PC-9 (cell line): ENCODE measurements at regions not wholly inside any gene's neighbourhood (a gene's known extent, or its start where the extent isn't known, plus 50 kb on each side); places are given as distances from the start of the nearest gene placed in this dataset.

ENCODE experiments used
- BruUV-seq: library from RNA; stranded (reverse); fragments of 400-500 nt; replicated peaks from 2 replicates; lab custom pipeline; 2021; lab: Mats Ljungman, UMichigan
- CTCF ChIA-PET: fragments of 300-600 bp; sonication (Branson Sonifier 250); formaldehyde crosslinking; loops from one replicate; lab custom pipeline; 2022; ENCODE audit warnings: antibody characterized with exemption; lab: Charles Lee
- POLR2A ChIA-PET: fragments of 300-600 bp; sonication (Branson Sonifier 250); formaldehyde crosslinking; loops from one replicate; lab custom pipeline; 2022; ENCODE audit warnings: antibody characterized with exemption; ENCODE audit not compliant: unreplicated experiment; lab: Charles Lee
- DNase-seq, 2 experiments: peaks; one replicate each; pipeline versions ENCODE4 v3.0.0 to v3.0.0-alpha.2; 2015 to 2022; ENCODE audit warnings: mixed read lengths in 1 of 2
- H2AFZ ChIP-seq: fragments of 200-600 bp; sonication (generic); 2 replicates; pipeline ENCODE4 v1.8.1; 2017; ENCODE audit warnings: antibody characterized with exemption
- H3F3A ChIP-seq: fragments of 200-600 bp; sonication (generic); 2 replicates; pipeline ENCODE4 v1.8.1; 2017; ENCODE audit warnings: antibody characterized with exemption, mild to moderate bottlenecking, low read depth; ENCODE audit not compliant: insufficient read depth
- H3K27ac ChIP-seq: fragments of 200-600 bp; sonication (generic); 2 replicates; pipeline ENCODE4 v1.6.1; 2016; ENCODE audit warnings: mixed run types
- H3K27me3 ChIP-seq: fragments of 200-600 bp; sonication (generic); 2 replicates; pipeline ENCODE4 v1.6.1; 2016; ENCODE audit warnings: low read depth, mixed run types; ENCODE audit not compliant: insufficient read depth
- H3K36me3 ChIP-seq: fragments of 200-600 bp; sonication (generic); 2 replicates; pipeline ENCODE4 v1.6.1; 2016; ENCODE audit warnings: low read depth, mixed run types
- H3K4me1 ChIP-seq: fragments of 200-600 bp; sonication (generic); replicated peaks from 2 replicates; pipeline ENCODE4 v1.6.1; 2016; ENCODE audit warnings: mixed run types; ENCODE audit not compliant: insufficient read depth
- H3K4me2 ChIP-seq: fragments of 200-600 bp; sonication (generic); 2 replicates; pipeline ENCODE4 v1.6.1; 2017; ENCODE audit warnings: mixed run types
- H3K4me3 ChIP-seq: fragments of 200-600 bp; sonication (generic); 2 replicates; pipeline ENCODE4 v1.6.1; 2016; ENCODE audit warnings: mixed run types
- H3K79me2 ChIP-seq: fragments of 200-600 bp; sonication (generic); 2 replicates; pipeline ENCODE4 v1.6.1; 2017; ENCODE audit warnings: low read depth, mixed run types
- H3K9me2 ChIP-seq: fragments of 200-600 bp; sonication (generic); 2 replicates; pipeline ENCODE4 v1.8.1; 2017; ENCODE audit warnings: mild to moderate bottlenecking; ENCODE audit not compliant: insufficient read depth
- H3K9me3 ChIP-seq: fragments of 200-600 bp; sonication (generic); 2 replicates; pipeline ENCODE4 v1.8.1; 2016; ENCODE audit warnings: low read depth; ENCODE audit not compliant: insufficient read depth
- H4K20me1 ChIP-seq: fragments of 200-600 bp; sonication (generic); 2 replicates; pipeline ENCODE4 v1.8.1; 2017; ENCODE audit not compliant: insufficient read depth
- EZH2 ChIP-seq: fragments of 200-600 bp; sonication (generic); IDR thresholded peaks from 2 replicates; pipeline ENCODE4 v1.8.0; 2017; ENCODE audit warnings: antibody characterized with exemption, low read depth
- intact Hi-C: fragments of 100-400 bp; cut with micrococcal nuclease; formaldehyde crosslinking; loops from one replicate; pipeline ENCODE4 v1.10.0; 2022; ENCODE audit not compliant: unreplicated experiment
- TF ChIP-seq, protein P1 (sequence below): fragments of 200-600 bp; sonication (generic); conservative IDR thresholded peaks from 2 replicates; pipeline ENCODE4 v1.6.1; 2017; ENCODE audit warnings: mixed run types, antibody characterized with exemption, mild to moderate bottlenecking, moderate library complexity

DNA sequence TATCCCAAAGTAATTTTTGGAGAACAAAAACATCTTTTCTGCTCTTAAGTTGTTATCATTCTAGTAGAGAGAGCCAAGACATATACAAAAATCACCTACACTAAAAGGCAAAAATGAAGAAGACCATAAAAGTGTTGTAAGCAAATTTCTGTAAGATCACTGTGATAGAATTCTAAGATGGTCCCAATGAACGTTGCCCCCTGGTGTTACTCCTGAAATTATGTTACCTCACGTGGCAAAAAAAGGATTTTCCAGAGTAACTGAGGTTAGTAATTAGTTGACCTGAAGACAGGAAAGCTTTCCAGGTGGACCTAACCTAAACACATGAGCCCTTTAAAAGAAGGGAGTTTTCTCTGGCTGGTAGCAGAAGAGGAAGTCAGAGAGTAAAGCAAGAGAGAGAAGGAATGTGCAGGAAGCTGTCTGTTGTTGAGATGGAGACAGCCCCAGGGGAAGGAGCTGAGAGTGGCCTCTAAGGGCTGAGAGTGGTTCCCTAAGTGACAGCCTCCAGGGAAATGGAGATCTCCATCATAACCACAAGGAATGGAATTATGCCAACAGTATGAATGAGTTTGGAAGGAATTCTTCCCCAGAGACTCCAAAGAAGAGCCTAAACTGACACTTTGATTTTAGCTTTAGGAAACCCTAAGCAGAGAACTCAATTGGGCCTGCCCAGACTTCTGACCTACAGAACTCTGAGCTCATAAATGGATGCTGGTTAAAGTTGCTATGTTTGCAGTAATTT is 205.9 kb downstream of the CD47 start:
- no peak overlapping the region for H2AFZ ChIP-seq
- POLR2A ChIA-PET: interaction anchor here (0.6 kb wide), 1 partner anchor 528 kb away, joined by 3 read pairs; no protein-coding TSS in a partner anchor

DNA sequence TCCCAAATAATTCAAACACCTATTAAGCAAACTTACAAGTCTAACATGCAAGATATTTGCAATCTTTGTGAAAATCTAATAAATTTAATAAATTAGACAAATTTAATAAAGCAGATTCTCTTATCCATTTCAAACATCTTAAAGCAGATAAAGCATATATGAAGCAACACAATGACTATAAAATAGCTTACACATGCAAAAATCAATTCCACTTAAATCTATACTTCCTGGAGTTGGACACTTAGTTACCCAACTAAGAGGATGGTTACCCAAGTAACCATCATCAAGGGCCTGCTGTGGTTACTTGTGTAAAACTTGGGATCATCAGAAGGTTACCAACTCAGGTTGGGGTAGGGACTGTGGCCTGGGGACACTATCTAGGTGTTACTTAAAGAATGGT is 206.8 kb downstream of the CD47 start:
- H2AFZ ChIP-seq: no peak overlapping the region
- no peak overlapping the region for H3K4me3 ChIP-seq
- H3F3A ChIP-seq: no peaks in the 10 kb centered on the region
- intact Hi-C loops: no loop called here
- CTCF ChIA-PET: no interaction called here
- no peaks in the 10 kb centered on the region for H3K4me1 ChIP-seq
- BruUV-seq: no TSS peak
- no peaks in the 10 kb centered on the region for H3K79me2 ChIP-seq
- no peak overlapping the region for H3K4me2 ChIP-seq
- no peak for DNase-seq
- H3K36me3 ChIP-seq: no peaks in the 10 kb centered on the region
- no peaks in the 10 kb centered on the region for H3K27me3 ChIP-seq
- H4K20me1 ChIP-seq: no peaks in the 10 kb centered on the region
- no peak overlapping the region for H3K27ac ChIP-seq
- no peaks in the 10 kb centered on the region for H3K9me3 ChIP-seq
- TF ChIP-seq, protein P1, sequence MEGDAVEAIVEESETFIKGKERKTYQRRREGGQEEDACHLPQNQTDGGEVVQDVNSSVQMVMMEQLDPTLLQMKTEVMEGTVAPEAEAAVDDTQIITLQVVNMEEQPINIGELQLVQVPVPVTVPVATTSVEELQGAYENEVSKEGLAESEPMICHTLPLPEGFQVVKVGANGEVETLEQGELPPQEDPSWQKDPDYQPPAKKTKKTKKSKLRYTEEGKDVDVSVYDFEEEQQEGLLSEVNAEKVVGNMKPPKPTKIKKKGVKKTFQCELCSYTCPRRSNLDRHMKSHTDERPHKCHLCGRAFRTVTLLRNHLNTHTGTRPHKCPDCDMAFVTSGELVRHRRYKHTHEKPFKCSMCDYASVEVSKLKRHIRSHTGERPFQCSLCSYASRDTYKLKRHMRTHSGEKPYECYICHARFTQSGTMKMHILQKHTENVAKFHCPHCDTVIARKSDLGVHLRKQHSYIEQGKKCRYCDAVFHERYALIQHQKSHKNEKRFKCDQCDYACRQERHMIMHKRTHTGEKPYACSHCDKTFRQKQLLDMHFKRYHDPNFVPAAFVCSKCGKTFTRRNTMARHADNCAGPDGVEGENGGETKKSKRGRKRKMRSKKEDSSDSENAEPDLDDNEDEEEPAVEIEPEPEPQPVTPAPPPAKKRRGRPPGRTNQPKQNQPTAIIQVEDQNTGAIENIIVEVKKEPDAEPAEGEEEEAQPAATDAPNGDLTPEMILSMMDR: no peak
- no peak for TF ChIP-seq EZH2
- no peaks in the 10 kb centered on the region for H3K9me2 ChIP-seq
- POLR2A ChIA-PET: interaction anchor here (0.6 kb wide), 1 partner anchor 14 kb away, joined by 3 read pairs; no protein-coding TSS in a partner anchor

More for the DNA sequence above, 205.9 kb downstream of the CD47 start:
- Histone ChIP-seq H3K9me3 (no peaks in the 10 kb centered on the region), H3K27me3 (no peaks in the 10 kb centered on the region), H3K27ac (no peak overlapping the region), H4K20me1 (no peaks in the 10 kb centered on the region), H3K4me3 (no peak overlapping the region), H3K36me3 (no peaks in the 10 kb centered on the region), H3K79me2 (no peaks in the 10 kb centered on the region), H3F3A (no peaks in the 10 kb centered on the region), H3K4me1 (no peaks in the 10 kb centered on the region), H3K4me2 (no peak overlapping the region), H3K9me2 (no peaks in the 10 kb centered on the region)
- no peak for DNase-seq
- no TSS peak for BruUV-seq
- TF ChIP-seq, protein P1: peak; percentile 37; the same call in 1 of the 2 replicates
- TF ChIP-seq EZH2: no peak
- intact Hi-C loops: no loop called here
- CTCF ChIA-PET: interaction anchor here (0.6 to 0.8 kb wide), 2 partner anchors 12 to 498 kb away, joined by 3 to 6 read pairs; no protein-coding TSS in a partner anchor

GRCh38 chr3:107882881-107883280 is 207.9 kb downstream of the CD47 start:
- intact Hi-C loops: no loop called here
- Histone ChIP-seq H3K27me3 (no peaks in the 10 kb centered on the region), H3K4me3 (no peak overlapping the region), H3K9me3 (no peaks in the 10 kb centered on the region), H3K4me2 (no peak overlapping the region), H3K27ac (no peak overlapping the region), H3K9me2 (no peaks in the 10 kb centered on the region), H3K4me1 (no peaks in the 10 kb centered on the region), H3K79me2 (no peaks in the 10 kb centered on the region), H4K20me1 (no peaks in the 10 kb centered on the region), H3F3A (no peaks in the 10 kb centered on the region), H3K36me3 (no peaks in the 10 kb centered on the region), H2AFZ (no peak overlapping the region; the same call in 1 of the 2 replicates)
- BruUV-seq: no TSS peak
- POLR2A ChIA-PET: no interaction called here
- TF ChIP-seq, protein P1: no peak
- TF ChIP-seq EZH2: no peak
- no peak for DNase-seq
- CTCF ChIA-PET: no interaction called here
